IMR-90 (cell line): ENCODE measurements at regions not wholly inside any gene's neighbourhood (a gene's known extent, or its start where the extent isn't known, plus 50 kb on each side); places are given as distances from the start of the nearest gene placed in this dataset.

Experiments
- ATAC-seq: fragments of 200-7000 bp; cut with Tn5 transposase; 2 replicates; pipeline ENCODE4 v1.9.1; 2020; ENCODE audit warnings: low read depth, mild to moderate bottlenecking, moderate library complexity
- BruUV-seq: library from RNA; stranded (reverse); fragments of 400-500 nt; replicated peaks from 2 replicates; lab custom pipeline; 2021; lab: Mats Ljungman, UMichigan
- CTCF ChIA-PET: fragments of 300-600 bp; formaldehyde crosslinking; extraction: SDS; loops from one replicate; lab custom pipeline; 2021; ENCODE audit warnings: antibody characterized with exemption; lab: Yijun Ruan, JAX
- POLR2A ChIA-PET: fragments of 300-600 bp; sonication (Branson Sonifier 250); formaldehyde crosslinking; loops from one replicate; lab custom pipeline; 2022; ENCODE audit warnings: antibody characterized with exemption; ENCODE audit not compliant: unreplicated experiment; lab: Charles Lee
- DNase-seq: peaks from one replicate; pipeline ENCODE4 v3.0.0; 2013
- H2AFZ ChIP-seq: replicated peaks from 2 replicates; pipeline ENCODE3; 2013; ENCODE audit warnings: low read length, mild to moderate bottlenecking; ENCODE audit not compliant: poor library complexity
- H2AK5ac ChIP-seq: 2 replicates; pipeline ENCODE4 v1.6.1; 2013; ENCODE audit warnings: low read depth, low read length, inconsistent platforms
- H2AK9ac ChIP-seq: replicated peaks from 2 replicates; pipeline ENCODE3; 2013; ENCODE audit warnings: mild to moderate bottlenecking, low read depth, low read length, moderate library complexity; ENCODE audit not compliant: poor library complexity
- H2BK120ac ChIP-seq: 2 replicates; pipeline ENCODE4 v1.6.1; 2013; ENCODE audit warnings: low read depth, low read length, inconsistent platforms
- H2BK15ac ChIP-seq: 3 replicates; pipeline ENCODE4 v1.6.1; 2013; ENCODE audit warnings: low read depth, low read length, inconsistent platforms
- H2BK20ac ChIP-seq: 2 replicates; pipeline ENCODE4 v1.6.1; 2013; ENCODE audit warnings: low read depth, mild to moderate bottlenecking, inconsistent platforms, low read length, moderate library complexity
- H2BK5ac ChIP-seq: 2 replicates; pipeline ENCODE4 v1.6.1; 2013; ENCODE audit warnings: mild to moderate bottlenecking, low read depth, low read length, inconsistent platforms; ENCODE audit not compliant: poor library complexity, severe bottlenecking
- H3K14ac ChIP-seq: replicated peaks from 2 replicates; pipeline ENCODE4 v1.6.1; 2013; ENCODE audit warnings: low read depth, low read length, inconsistent platforms
- H3K18ac ChIP-seq: 2 replicates; pipeline ENCODE4 v1.6.1; 2013; ENCODE audit warnings: low read depth, low read length, control low read depth
- H3K23ac ChIP-seq: 2 replicates; pipeline ENCODE4 v1.6.1; 2013; ENCODE audit warnings: low read depth, low read length, inconsistent platforms
- H3K27ac ChIP-seq: 2 replicates; pipeline ENCODE4 v1.5.1; 2013; ENCODE audit warnings: mild to moderate bottlenecking, control low read depth, low read length; ENCODE audit not compliant: insufficient read depth
- H3K27me3 ChIP-seq: 2 replicates; pipeline ENCODE4 v1.6.1; 2013; ENCODE audit warnings: low read length; ENCODE audit not compliant: control insufficient read depth, insufficient read depth
- H3K36me3 ChIP-seq: 2 replicates; pipeline ENCODE4 v1.6.1; 2013; ENCODE audit warnings: low read length, mixed read lengths; ENCODE audit not compliant: control insufficient read depth, insufficient read depth
- H3K4ac ChIP-seq: 2 replicates; pipeline ENCODE4 v1.6.1; 2013; ENCODE audit warnings: low read depth, low read length, inconsistent platforms
- H3K4me1 ChIP-seq: 2 replicates; pipeline ENCODE4 v1.6.1; 2013; ENCODE audit warnings: low read length, mixed read lengths; ENCODE audit not compliant: control insufficient read depth, insufficient read depth
- H3K4me2 ChIP-seq: 2 replicates; pipeline ENCODE4 v1.6.1; 2013; ENCODE audit warnings: low read depth, mild to moderate bottlenecking, control low read depth, low read length, moderate library complexity
- H3K4me3 ChIP-seq: 2 replicates; pipeline ENCODE4 v1.5.1; 2013; ENCODE audit warnings: low read depth, mild to moderate bottlenecking, control low read depth, low read length, moderate library complexity; ENCODE audit not compliant: insufficient read depth
- H3K56ac ChIP-seq: 2 replicates; pipeline ENCODE4 v1.6.1; 2013; ENCODE audit warnings: low read length, inconsistent platforms; ENCODE audit not compliant: insufficient read depth; ENCODE audit errors: extremely low read depth
- H3K79me1 ChIP-seq, 2 experiments: 2 replicates each; pipeline ENCODE4 v1.6.1; 2013; ENCODE audit warnings: low read length in 2 of 2, inconsistent platforms in 1 of 2, low read depth in 1 of 2
- H3K9ac ChIP-seq: 2 replicates; pipeline ENCODE4 v1.6.1; 2013; ENCODE audit warnings: low read depth, low read length, control low read depth
- H3K9me1 ChIP-seq: 2 replicates; pipeline ENCODE4 v1.6.1; 2013; ENCODE audit warnings: low read length, inconsistent platforms; ENCODE audit not compliant: insufficient read depth
- H3K9me3 ChIP-seq: 2 replicates; pipeline ENCODE4 v1.6.1; 2013; ENCODE audit warnings: low read length; ENCODE audit not compliant: control insufficient read depth, insufficient read depth
- H4K20me1 ChIP-seq: 2 replicates; pipeline ENCODE4 v1.6.1; 2013; ENCODE audit warnings: low read length, inconsistent platforms; ENCODE audit not compliant: insufficient read depth
- H4K5ac ChIP-seq: 2 replicates; pipeline ENCODE4 v1.6.1; 2013; ENCODE audit warnings: mild to moderate bottlenecking, low read depth, low read length, control low read depth
- H4K8ac ChIP-seq, 2 experiments: 2 replicates each; pipeline ENCODE4 v1.6.1; 2013; ENCODE audit warnings: low read depth in 2 of 2, low read length in 2 of 2, control low read depth in 1 of 2, inconsistent platforms in 1 of 2
- H4K91ac ChIP-seq: 2 replicates; pipeline ENCODE4 v1.6.1; 2013; ENCODE audit warnings: low read depth, low read length, inconsistent platforms; ENCODE audit not compliant: insufficient read depth
- FOS ChIP-seq: fragments of 150-350 bp; IDR thresholded peaks from 2 replicates; pipeline ENCODE4 v1.6.1; 2016; ENCODE audit warnings: low read depth, low read length
- MXI1 ChIP-seq: IDR thresholded peaks from 2 replicates; pipeline ENCODE4 v1.6.1; 2012; ENCODE audit warnings: low read depth, mild to moderate bottlenecking, low read length, moderate library complexity, borderline replicate concordance
- RAD21 ChIP-seq: IDR thresholded peaks from 2 replicates; pipeline ENCODE4 v1.6.1; 2012; ENCODE audit warnings: low read length, improper control_type of control experiment
- RCOR1 ChIP-seq: IDR thresholded peaks from 2 replicates; pipeline ENCODE4 v1.6.1; 2012; ENCODE audit warnings: mild to moderate bottlenecking, low read length, improper control_type of control experiment; ENCODE audit not compliant: insufficient replicate concordance
- WGBS, 2 experiments: methylation state at CpG; one replicate each; pipeline versions ENCODE4 v1.1.5 to v1.1.7; 2013; ENCODE audit warnings: missing lambda C conversion rate in 2 of 2; ENCODE audit not compliant: insufficient read length in 1 of 2; ENCODE audit errors: extremely low coverage in 2 of 2; 5-methylcytosine and 5-hydroxymethylcytosine counted together
- dilution Hi-C: fragments of 300-500 bp; cut with HindIII; formaldehyde crosslinking; loops from one replicate; pipeline ENCODE4 v1.14.3; 2018; ENCODE audit warnings: low sequenced_read_pairs; ENCODE audit not compliant: unreplicated experiment
- in situ Hi-C: fragments of 300-500 bp; cut with MboI; formaldehyde crosslinking; loops from 3 replicates; pipeline ENCODE4 v1.14.3; 2019; ENCODE audit warnings: low sequenced_read_pairs, inconsistent platforms, mixed read lengths
- intact Hi-C: fragments of 100-400 bp; cut with micrococcal nuclease; formaldehyde crosslinking; loops from 2 replicates; pipeline ENCODE4 v1.10.0; 2022
- TF ChIP-seq, protein P1 (sequence below): fragments of 150-350 bp; IDR thresholded peaks from 2 replicates; pipeline ENCODE4 v1.6.1; 2017; ENCODE audit warnings: mild to moderate bottlenecking, antibody characterized with exemption, low read length, low read depth
- TF ChIP-seq, protein P2 (sequence below): fragments of 150-350 bp; IDR thresholded peaks from 2 replicates; pipeline ENCODE4 v1.6.1; 2016; ENCODE audit warnings: low read depth, mild to moderate bottlenecking, low read length, moderate library complexity, borderline replicate concordance

DNA sequence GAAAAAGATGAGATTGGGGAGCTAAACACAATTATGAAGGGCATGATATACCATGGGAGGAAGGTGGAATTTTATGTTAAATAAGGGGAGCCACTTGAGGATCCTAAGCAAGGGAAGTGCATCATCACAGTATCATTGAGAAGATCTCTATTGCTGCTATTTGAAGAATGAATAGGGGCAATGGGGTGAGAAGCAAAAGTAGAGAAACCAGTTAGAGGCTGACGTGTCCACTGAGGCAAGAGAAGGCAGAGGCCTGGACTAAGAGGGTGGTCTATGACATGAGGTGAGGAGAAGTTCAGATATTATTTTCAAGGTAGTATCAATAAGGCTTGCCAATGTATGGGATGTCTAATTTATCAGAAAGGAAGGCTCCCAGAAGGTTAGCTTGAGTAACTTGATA, 111.6 kb downstream of the TENT5A start:
- Histone ChIP-seq H3K27ac (no peak overlapping the region), H4K5ac (no peak overlapping the region), H3K4me2 (no peak overlapping the region), H3K79me1 (no peaks in the 10 kb centered on the region), H3K9ac (no peak overlapping the region), H2BK5ac (no peak overlapping the region), H2AK9ac (no peak overlapping the region), H3K4me3 (no peak overlapping the region), H3K14ac (no peak overlapping the region), H3K18ac (no peak overlapping the region), H3K9me3 (no peaks in the 10 kb centered on the region), H3K4me1 (no peaks in the 10 kb centered on the region; the same call in 1 of the 2 replicates), H3K4ac (no peak overlapping the region), H3K9me1 (no peaks in the 10 kb centered on the region), H2AK5ac (no peak overlapping the region), H2BK15ac (no peak overlapping the region), H2BK20ac (no peak overlapping the region), H4K8ac (no peak overlapping the region), H3K56ac (no peak overlapping the region), H2BK120ac (no peak overlapping the region), H3K36me3 (no peaks in the 10 kb centered on the region), H2AFZ (no peak overlapping the region), H3K27me3 (no peaks in the 10 kb centered on the region), H4K20me1 (no peaks in the 10 kb centered on the region), H4K91ac (no peak overlapping the region), H3K23ac (no peak overlapping the region)
- ATAC-seq (no peak), DNase-seq (no peak)
- in situ Hi-C loops (no loop called here), intact Hi-C loops (loop anchor here (5.0 kb wide), 1 partner anchor 81 kb away; no protein-coding TSS in a partner anchor), dilution Hi-C loops (no loop called here)
- no CpG with 5 or more reads among the region's 1 CpG for WGBS, 2 experiments
- no TSS peak for BruUV-seq
- TF ChIP-seq, protein P1, sequence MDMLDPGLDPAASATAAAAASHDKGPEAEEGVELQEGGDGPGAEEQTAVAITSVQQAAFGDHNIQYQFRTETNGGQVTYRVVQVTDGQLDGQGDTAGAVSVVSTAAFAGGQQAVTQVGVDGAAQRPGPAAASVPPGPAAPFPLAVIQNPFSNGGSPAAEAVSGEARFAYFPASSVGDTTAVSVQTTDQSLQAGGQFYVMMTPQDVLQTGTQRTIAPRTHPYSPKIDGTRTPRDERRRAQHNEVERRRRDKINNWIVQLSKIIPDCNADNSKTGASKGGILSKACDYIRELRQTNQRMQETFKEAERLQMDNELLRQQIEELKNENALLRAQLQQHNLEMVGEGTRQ, result no peak
- TF ChIP-seq, protein P2, sequence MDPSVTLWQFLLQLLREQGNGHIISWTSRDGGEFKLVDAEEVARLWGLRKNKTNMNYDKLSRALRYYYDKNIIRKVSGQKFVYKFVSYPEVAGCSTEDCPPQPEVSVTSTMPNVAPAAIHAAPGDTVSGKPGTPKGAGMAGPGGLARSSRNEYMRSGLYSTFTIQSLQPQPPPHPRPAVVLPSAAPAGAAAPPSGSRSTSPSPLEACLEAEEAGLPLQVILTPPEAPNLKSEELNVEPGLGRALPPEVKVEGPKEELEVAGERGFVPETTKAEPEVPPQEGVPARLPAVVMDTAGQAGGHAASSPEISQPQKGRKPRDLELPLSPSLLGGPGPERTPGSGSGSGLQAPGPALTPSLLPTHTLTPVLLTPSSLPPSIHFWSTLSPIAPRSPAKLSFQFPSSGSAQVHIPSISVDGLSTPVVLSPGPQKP, result no peak
- TF ChIP-seq RAD21 (no peak), RCOR1 (no peak), FOS (no peak), MXI1 (no peak)
- ChIA-PET CTCF (no interaction called here), POLR2A (no interaction called here)
